ENCODE measurements at regions not wholly inside any gene's neighbourhood (a gene's known extent, or its start where the extent isn't known, plus 50 kb on each side); places are given as distances from the start of the nearest gene placed in this dataset.

- no peak for DNase-seq (ENCODE audit: low spot score)
Measured at GRCh38 chr19:30153326-30154210, 211.5 kb downstream of the URI1 start.

- no peak for DNase-seq (ENCODE audit: low spot score)
Measured at GRCh38 chr19:30154410-30154809, 212.4 kb downstream of the URI1 start.

GRCh38 chr19:30155381-30156200, 213.6 kb downstream of the URI1 start:
- no peak for DNase-seq (ENCODE audit: low spot score)

DNA sequence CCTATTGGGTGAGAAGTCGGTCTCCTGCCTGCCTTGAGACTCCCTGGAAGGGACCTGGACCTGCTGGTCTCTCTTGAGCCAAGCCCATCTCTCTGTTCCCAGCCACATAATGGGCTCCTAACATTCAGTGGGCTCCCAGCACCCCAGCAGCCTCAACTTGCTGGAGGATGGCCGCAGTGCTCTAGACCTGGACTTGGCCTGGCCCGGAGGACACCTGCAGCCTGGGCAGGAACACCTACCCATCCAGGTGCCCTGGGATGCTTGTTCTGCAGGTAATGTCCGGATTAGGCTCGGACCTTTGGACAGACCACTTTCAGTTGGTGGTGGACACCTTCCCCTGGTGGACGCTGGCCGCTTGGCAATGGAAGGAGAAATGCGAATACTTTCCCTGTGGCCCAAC, 214.6 kb downstream of the URI1 start:
- no peak for DNase-seq (ENCODE audit: low spot score)

DNA sequence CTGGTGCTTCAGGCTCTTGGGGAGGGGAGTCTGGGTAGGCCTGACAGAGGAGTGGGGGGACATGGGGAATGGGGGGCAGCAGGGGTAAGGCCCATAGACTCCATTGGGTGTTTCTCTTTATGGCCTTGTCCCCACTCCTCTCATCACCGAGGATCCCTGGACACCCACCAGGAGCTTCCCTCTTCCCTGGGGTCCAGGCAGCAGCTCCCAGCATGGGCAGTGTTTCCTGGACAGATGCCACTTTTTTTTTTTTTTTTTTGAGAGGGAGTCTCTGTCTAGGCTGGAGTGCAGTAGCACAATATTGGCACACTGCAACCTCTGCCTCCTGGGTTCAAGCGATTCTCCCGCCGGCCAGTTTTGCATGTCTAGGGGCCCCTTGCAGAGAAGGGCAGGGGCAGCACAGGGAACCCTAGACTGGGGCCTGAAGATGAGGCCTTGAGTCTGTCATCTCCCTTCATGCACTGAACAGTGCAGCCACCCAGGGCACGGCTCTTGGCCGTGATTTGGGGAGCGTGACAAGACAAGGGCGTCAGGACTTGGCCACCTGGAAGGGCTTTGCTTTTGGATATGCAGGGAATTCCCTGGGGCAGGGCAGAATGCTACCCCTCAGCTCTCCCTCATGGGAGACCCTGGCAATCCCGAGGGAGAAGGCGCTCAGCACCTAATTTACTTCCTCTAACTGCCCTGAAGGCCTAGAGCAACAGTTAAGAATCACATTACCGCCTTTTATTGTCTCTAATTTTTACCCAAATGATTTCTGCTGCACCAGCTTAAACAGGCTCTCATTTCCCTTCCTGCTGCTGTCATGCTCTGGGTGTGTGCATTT, 213.9 kb upstream of the ZNF536 start:
- DNase-seq (ENCODE audit: low spot score): no peak

- no peak for DNase-seq (ENCODE audit: low spot score)
Measured at GRCh38 chr19:30158893-30159245, 213.3 kb upstream of the ZNF536 start.

DNA sequence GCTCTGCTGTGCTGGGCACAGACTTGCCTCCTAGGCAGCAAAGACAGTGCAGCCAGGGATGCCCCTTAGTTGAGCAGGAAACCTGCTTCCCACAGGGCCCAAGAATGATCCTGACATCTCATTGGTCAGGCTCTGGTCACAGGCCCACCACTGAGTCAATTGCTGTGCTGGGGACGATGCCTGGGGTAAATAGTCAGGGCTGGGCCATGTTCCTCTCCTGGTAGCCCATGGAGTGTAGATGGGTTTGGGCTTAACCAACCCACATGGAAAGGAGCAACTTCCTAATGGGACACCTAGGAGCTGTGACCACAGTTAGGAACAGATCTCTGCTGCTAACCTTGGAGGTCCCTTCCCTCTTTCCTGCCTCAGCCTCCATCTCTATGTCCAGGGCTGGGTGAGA, 212.5 kb upstream of the ZNF536 start:
- DNase-seq (ENCODE audit: low spot score): no peak

DNA sequence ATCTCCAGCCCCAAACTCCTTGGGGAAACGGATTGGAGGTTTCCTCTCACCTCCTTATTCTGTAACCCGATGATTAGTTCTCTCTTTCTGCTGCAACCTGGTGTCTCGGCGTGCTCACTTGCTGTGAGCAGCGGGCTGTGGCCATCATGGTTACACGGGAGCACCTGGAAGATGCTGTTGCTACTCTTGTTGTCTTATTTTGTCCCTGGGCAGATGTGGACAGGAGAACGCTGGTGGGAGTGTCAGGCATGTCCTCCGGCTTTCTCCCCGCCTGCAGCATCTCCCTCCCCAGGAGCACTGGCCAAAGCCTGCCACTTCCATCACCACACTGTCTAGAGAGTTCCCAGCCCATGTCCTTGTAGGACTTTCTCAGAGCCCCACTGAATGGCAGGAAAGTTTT, 211.8 kb upstream of the ZNF536 start:
- no peak for DNase-seq (ENCODE audit: low spot score)

DNA sequence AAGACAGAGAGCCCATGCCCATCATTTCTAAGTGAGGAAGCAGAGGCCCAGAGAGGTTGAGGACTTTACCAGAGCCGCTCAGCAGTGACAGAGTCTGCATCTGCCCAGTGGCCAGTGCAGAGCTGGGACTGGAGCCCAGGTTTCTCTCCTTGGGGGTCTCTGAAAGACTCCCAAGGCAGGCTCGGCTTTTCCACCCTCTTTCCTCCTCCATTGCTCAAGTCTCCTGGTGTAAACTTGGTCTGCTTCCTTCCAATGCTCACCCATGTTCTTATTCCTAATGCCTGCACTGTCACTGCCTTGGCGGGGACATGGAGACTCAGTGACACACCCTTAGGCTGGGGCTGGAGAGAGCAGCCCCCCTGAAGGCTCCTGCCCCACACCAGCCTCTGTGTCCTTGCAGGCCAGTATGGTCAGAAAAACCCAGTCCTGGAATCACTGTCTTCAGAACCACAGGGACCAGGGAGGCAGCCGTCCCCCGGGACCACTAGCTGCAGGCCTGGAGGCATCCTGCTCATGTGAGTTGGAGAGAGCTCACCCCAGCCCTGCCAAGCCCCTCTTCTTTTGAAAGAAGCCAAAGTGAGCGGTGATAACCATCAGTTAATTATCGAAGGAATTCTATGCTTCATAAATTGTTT, 211.0 kb upstream of the ZNF536 start:
- DNase-seq (ENCODE audit: low spot score): no peak

DNA sequence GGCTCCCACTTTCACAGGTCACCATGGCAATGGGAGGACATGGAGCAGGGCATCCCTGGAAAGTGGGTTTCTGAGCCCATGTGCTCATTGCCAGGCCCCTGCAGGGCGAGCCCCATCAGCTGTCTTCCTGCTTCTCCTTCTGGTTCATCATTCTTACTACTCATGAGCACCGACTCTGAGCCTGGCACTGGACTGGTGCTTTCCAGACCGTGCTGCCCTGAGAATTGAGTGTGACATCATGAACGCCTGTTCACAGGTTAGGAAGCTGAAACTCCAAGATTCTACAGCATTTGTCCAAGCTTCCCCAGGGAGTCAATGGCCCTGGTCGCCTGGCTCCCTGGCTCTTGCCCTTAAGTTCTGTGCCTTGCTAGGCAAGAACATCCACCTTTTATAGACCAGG, 210.4 kb upstream of the ZNF536 start:
- DNase-seq (ENCODE audit: low spot score): no peak

DNA sequence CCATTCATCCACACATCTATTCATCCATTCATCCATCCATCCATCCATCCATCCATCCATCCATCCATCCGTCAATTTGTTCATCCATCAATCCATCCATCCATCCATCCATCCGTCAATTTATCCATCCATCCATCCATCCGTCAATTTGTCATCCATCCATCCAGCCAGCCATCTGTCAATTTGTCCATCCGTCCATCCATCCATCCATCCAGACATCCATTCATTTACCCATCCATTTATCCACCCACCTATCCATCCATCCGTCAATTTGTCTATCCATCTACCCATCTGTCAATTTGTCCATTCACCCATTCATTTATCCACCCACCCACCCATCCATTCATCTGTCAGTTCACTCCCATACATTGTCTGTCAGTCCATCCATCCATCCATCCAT, 209.5 kb upstream of the ZNF536 start:
- no peak for DNase-seq (ENCODE audit: low spot score)

DNA sequence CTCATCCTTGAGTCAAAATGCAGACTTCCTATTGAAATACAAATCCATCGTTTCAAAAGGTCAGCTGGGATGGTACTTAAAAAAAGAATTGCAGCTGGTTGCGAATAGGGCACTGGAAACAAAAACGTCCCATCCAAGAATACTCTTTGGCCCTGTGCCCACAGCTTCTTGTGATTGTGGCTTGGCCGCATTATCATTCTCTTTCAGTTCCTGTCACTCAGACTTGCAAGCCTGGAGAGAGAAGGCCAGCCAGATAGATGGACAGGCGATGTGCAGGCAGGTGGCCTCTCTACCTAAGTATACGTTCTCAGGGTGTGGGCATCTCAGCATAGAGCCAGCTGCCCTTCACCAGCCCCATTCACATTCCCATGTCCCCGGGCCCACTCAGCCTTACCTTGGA, 208.5 kb upstream of the ZNF536 start:
- DNase-seq (ENCODE audit: low spot score): no peak

DNA sequence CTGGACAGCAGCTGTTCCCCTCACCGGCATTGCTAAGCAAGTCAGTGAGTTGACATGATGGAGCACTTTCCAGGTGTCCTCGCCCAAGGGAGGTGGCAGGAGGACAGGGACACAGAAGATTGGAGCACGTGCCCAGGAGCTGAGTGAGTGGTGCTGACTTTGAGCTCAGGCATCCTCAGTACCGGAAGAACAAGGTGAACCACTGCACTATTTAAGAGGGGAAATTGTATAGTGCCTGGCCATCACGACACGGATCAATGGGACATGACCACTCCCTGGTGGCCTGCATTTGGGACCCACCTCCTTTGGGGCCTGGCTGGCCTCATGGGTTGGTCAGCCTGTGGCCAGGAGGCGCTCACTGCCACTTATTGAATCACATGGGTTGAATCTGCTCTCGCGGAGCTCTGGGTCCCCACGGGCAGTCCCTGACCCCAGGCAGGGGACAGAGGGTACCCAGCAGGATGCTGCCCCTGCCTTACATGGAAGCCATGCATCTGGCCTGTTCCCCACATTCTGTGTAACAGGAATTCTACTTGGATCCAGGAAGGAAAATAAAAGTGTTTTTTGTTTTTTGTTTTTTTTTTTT, 206.9 kb upstream of the ZNF536 start:
- no peak for DNase-seq (ENCODE audit: low spot score)

- no peak for DNase-seq (ENCODE audit: low spot score)
Measured at GRCh38 chr19:30167206-30167868, 204.8 kb upstream of the ZNF536 start.

DNA sequence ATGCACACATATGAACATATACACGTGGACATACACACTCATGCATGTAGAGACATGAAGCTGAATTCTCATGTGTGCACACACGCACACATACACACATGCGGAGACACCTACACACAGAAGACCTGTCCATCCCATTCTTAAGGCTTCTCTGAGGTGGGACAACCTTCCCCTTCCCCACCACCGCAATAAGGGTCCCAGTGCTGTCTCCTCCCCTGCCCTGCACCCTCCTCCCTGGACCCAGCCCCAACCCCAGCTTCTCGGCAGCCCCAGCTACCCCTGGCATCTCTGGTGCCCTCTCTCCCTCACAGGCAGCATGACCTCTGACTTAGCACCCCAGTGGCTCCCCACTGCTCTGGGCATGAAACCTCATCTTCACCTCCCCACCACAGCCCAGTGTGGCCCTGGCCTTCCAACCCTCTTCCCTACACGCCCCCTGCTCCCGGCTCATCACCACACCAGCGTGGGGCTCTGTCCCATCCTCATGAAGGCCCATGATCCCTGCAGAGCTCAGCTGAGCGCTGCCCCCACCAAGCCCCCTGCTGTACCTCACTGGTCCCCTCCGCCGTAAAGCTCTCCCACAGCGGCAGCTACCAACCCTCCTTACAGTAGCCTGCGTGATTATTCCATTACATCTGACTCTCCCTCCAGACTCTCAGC, 204.1 kb upstream of the ZNF536 start:
- DNase-seq (ENCODE audit: low spot score): no peak

DNA sequence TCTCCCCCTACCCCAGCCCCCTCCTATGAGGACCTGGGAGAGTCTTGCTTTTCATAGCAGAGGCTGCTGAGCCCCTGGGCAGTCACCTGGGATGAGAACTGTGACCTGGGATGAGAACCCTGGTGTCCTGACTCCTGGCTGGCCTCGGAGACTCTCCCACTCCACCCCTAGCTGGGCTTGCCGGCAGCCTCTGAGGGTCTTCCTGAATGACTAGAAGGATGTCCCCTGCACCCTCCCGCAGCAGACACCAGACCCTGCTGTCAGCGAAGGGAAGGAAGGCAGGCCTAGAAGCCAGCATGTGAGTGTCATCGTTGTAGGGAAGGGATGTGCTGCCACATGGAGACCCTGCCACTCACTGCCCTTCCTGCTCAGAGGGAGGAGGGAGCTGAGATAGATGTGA, 203.4 kb upstream of the ZNF536 start:
- no peak for DNase-seq (ENCODE audit: low spot score)

- no peak for DNase-seq (ENCODE audit: low spot score)
Measured at GRCh38 chr19:30169196-30169900, 202.8 kb upstream of the ZNF536 start.

DNA sequence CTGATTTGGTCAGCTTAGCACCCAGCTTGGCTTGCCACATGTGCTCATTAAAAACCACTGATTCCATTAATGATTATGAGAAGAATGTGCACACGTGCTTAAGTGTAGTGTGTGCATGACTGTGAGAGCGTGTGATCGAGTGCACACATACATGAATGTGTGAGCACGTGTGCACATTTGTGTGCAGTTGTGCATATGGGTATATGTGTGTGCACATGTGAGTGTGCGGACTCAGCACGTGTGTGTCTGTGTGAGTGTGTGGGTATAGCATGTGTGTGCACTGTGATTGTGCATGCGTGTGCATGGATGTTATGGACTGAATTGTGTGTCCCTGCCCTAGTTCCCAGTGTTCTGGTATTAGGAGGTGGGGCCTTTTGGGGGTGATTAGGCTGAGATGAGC, 202.1 kb upstream of the ZNF536 start:
- no peak for DNase-seq (ENCODE audit: low spot score)

GRCh38 chr19:30170495-30171137, 201.6 kb upstream of the ZNF536 start:
- DNase-seq (ENCODE audit: low spot score): no peak
